ENCODE measurements at regions not wholly inside any gene's neighbourhood (a gene's known extent, or its start where the extent isn't known, plus 50 kb on each side); places are given as distances from the start of the nearest gene placed in this dataset.

GRCh38 chr21:38619480-38619879 lies 121.2 kb upstream of the ERG start:
- ATAC-seq, result no peak
- Histone ChIP-seq H3K9me1 (ENCODE audit: control insufficient read depth, insufficient read depth, low read length) (no peaks in the 10 kb centered on the region), H3K9ac (ENCODE audit: insufficient read depth in 1 of 2, low read depth in 2 of 2, low read length in 2 of 2) (no peak overlapping the region), H3K4me1 (replicated peaks in 1 of 2; ENCODE audit: control insufficient read depth in 2 of 2, insufficient read depth in 2 of 2, low read length in 2 of 2) (no peaks in the 10 kb centered on the region), H3K4me3 (no peak overlapping the region), H3K4me2 (ENCODE audit: insufficient read depth, low read length) (no peak overlapping the region), H3K9me3 (replicated peaks; ENCODE audit: control insufficient read depth, insufficient read depth, low read depth, low read length) (no peaks in the 10 kb centered on the region), H3K79me2 (ENCODE audit: control insufficient read depth, insufficient read depth, low read length) (no peaks in the 10 kb centered on the region), H4K20me1 (replicated peaks; ENCODE audit: control insufficient read depth, insufficient read depth, low read length) (no peaks in the 10 kb centered on the region), H3K27ac (ENCODE audit: extremely low read depth, low read depth, low read length) (no peak overlapping the region), H3K36me3 (ENCODE audit: control insufficient read depth, insufficient read depth, low read length) (no peaks in the 10 kb centered on the region), H3K27me3 (ENCODE audit: control insufficient read depth in 2 of 2, insufficient read depth in 2 of 2, low read length in 2 of 2) (no peaks in the 10 kb centered on the region), H2AFZ (ENCODE audit: low read depth, low read length) (no peak overlapping the region)
- TF ChIP-seq STAG1 (CRISPR knock-in tag; IDR thresholded peaks at IDR 0.05; ENCODE audit: borderline replicate concordance), result no peak
- TF ChIP-seq, protein P1, sequence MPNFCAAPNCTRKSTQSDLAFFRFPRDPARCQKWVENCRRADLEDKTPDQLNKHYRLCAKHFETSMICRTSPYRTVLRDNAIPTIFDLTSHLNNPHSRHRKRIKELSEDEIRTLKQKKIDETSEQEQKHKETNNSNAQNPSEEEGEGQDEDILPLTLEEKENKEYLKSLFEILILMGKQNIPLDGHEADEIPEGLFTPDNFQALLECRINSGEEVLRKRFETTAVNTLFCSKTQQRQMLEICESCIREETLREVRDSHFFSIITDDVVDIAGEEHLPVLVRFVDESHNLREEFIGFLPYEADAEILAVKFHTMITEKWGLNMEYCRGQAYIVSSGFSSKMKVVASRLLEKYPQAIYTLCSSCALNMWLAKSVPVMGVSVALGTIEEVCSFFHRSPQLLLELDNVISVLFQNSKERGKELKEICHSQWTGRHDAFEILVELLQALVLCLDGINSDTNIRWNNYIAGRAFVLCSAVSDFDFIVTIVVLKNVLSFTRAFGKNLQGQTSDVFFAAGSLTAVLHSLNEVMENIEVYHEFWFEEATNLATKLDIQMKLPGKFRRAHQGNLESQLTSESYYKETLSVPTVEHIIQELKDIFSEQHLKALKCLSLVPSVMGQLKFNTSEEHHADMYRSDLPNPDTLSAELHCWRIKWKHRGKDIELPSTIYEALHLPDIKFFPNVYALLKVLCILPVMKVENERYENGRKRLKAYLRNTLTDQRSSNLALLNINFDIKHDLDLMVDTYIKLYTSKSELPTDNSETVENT (CRISPR knock-in tag; IDR thresholded peaks at IDR 0.05), result no peak
- no peak for TF ChIP-seq IRF2 (CRISPR knock-in tag; IDR thresholded peaks at IDR 0.05)
- no peak for TF ChIP-seq CHCHD3 (CRISPR knock-in tag; IDR thresholded peaks at IDR 0.05)
- no peak for TF ChIP-seq C11orf30 (IDR thresholded peaks at IDR 0.05; ENCODE audit: low read depth)
- no peak for TF ChIP-seq NBN (IDR thresholded peaks at IDR 0.05; ENCODE audit: low read depth)
- TF ChIP-seq PHB (CRISPR knock-in tag; IDR thresholded peaks at IDR 0.05), result no peak
- TF ChIP-seq PURB (CRISPR knock-in tag; IDR thresholded peaks at IDR 0.05; ENCODE audit: low read depth), result no peak
- no peak for TF ChIP-seq SRSF9 (IDR thresholded peaks at IDR 0.05; ENCODE audit: borderline replicate concordance, low read depth, low read length)
- TF ChIP-seq NEUROD1 (IDR thresholded peaks at IDR 0.05; ENCODE audit: borderline replicate concordance, low read depth, low read length, partially characterized antibody), result no peak
- TF ChIP-seq, protein P2, sequence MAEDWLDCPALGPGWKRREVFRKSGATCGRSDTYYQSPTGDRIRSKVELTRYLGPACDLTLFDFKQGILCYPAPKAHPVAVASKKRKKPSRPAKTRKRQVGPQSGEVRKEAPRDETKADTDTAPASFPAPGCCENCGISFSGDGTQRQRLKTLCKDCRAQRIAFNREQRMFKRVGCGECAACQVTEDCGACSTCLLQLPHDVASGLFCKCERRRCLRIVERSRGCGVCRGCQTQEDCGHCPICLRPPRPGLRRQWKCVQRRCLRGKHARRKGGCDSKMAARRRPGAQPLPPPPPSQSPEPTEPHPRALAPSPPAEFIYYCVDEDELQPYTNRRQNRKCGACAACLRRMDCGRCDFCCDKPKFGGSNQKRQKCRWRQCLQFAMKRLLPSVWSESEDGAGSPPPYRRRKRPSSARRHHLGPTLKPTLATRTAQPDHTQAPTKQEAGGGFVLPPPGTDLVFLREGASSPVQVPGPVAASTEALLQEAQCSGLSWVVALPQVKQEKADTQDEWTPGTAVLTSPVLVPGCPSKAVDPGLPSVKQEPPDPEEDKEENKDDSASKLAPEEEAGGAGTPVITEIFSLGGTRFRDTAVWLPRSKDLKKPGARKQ (CRISPR knock-in tag; IDR thresholded peaks at IDR 0.05), result no peak
- TF ChIP-seq ZSCAN29 (IDR thresholded peaks at IDR 0.05), result no peak
- TF ChIP-seq KDM4B (IDR thresholded peaks at IDR 0.05; ENCODE audit: borderline replicate concordance in 2 of 2, low read depth in 1 of 2), result no peak
- no peak for TF ChIP-seq GABPB1 (CRISPR knock-in tag; IDR thresholded peaks at IDR 0.05)
- no peak for TF ChIP-seq PHF21A (IDR thresholded peaks at IDR 0.05; ENCODE audit: borderline replicate concordance, low read depth)
- no peak for TF ChIP-seq NR2C2 (CRISPR knock-in tag; IDR thresholded peaks at IDR 0.05)
- TF ChIP-seq NR2C2 (tag; IDR thresholded peaks at IDR 0.05), result no peak
- TF ChIP-seq MAFG (tag; conservative IDR thresholded peaks at IDR 0.05), result no peak
- TF ChIP-seq HMG20B (CRISPR knock-in tag; IDR thresholded peaks at IDR 0.05), result no peak
- TF ChIP-seq GATAD2A (IDR thresholded peaks at IDR 0.05), result no peak
- intact Hi-C loops (cut with micrococcal nuclease), result no loop called here
- FAIRE-seq, result no peak
- BruUV-seq (replicated peaks), result no TSS peak
- ChIA-PET POLR2A (no interaction called here), CTCF (ENCODE audit: low intra/inter-chr PET ratio) (no interaction called here)
- in situ Hi-C loops (cut with MboI), result no loop called here
- WGBS (ENCODE audit: insufficient coverage, low coverage, missing lambda C conversion rate), result 2% methylated on average over 2 of the region's 2 CpGs
- DNase-seq (ENCODE audit: extremely low read depth in 1 of 4, low spot score in 3 of 4), result no peak
